ENCODE measurements at regions not wholly inside any gene's neighbourhood (a gene's known extent, or its start where the extent isn't known, plus 50 kb on each side); places are given as distances from the start of the nearest gene placed in this dataset.

DNA sequence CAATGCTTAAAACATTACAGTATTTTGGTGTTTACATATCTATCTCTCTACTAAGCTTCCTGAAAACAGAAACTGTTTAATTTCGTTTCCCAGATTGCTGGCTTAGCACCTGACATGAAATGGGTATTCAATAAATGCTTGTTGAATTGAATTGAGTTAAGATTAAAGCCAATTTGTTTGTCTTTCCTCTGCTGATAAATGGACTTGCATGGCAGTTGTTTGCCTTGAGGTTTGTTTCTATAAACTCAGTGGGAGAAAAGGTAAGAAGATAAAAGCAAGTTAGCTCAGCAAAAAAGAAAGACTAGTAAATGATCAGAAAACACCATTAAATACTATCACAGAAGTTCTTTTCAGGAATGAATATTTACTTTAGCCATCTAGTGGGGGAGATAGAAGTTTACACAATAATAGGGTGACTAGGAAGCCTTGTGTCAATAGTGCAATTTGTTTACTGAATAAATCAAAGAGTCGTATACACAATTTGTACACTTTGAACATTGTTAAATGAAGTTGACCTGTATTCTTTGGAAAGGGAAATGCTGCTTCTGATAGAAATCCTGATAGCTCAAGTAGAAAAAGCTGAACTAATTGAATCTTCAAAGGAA lies 754.5 kb upstream of the FAM98A start:
- peak; percentile 3 for DNase-seq

DNA sequence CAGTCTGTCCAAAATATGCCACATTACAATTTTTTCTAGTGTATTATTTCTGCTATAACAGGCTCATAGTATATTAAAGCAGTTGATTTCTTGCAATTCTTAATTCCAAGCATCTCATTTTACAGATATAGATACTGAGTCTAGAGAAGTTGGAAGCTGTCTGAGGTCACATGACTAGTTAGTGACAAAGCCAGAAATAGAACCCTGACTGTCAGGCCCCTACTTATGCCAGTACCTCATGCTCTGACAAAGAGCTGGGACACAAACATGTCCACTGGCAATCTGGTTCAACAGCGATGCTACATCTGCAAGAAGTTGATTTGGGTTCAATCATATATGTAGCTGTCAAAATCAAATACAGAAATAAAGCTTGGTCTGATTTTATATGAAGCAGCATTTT lies 750.4 kb upstream of the FAM98A start:
- no peak for DNase-seq

DNA sequence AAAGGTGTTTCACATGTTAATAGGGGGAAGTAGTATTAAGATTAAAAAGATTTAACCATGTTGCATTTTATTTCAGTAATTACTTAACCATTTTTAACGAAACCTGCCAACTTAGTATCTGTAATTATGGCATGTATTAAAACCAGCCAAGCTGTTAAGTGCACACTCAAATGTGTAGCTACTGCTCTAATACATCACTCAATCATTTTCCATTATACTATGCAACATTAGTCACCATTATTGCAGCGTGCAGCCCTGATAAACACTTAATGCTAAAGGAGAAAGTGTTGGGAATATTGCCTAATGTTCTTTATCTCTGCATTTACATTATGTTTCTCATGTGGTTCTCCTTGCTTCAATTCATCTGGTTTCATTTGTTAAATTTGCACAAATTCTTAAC lies 745.9 kb upstream of the FAM98A start:
- DNase-seq: no peak

DNA sequence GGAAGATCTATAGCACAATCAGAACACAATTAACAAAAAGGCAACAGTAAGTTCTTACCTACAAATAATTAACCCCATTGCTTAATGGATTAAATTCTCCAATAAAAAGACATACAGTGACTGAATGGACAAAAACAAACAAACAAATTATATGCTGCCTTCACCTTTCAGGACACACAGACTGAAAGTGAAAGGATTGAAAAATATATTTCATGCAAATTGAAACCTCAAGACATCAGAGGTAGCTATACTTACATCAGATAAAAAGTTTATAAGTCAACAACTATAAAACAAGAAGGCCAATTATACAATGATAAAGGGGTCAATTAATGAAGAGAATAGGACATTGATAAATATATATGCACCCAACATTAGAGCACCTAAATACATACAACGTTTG lies 741.2 kb upstream of the FAM98A start:
- no peak for DNase-seq

DNA sequence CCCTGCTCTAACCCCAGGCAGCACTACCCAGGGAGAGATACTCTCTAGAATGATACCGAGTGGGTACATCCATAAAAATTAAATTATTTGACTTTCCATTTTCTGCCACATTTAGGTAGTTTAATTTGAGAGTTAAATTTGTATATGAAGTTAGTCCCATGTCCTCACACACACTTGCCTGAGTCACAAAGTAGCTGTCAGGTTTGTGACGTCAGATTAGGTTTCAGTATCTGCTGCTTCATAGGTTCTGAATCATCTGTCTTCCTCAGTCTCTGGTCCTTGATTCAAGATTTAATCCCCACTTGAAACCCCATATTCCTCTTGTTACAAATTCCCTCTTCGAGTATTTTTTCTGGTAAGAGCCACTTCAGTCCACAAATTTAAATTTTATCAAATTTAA lies 738.6 kb upstream of the FAM98A start:
- DNase-seq: no peak

DNA sequence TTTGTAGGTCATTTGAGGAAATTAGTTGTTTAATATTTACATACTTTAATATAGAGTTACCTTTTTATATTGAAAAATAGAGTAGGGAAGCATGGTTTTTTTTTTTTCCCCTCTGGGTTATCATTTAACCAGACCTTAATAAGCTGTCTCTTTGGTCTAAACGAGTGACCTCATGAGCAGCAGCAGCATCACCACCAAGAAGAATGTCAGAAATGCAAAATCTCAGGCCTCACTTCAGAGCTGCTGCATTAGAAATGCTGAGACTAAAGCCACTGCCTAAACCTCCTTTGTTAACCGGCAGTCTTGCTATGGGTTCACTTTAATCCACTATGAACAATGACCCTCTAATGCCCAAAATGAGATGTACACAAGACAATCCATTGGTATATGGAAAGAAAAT lies 733.7 kb upstream of the FAM98A start:
- DNase-seq: peak; percentile 44

DNA sequence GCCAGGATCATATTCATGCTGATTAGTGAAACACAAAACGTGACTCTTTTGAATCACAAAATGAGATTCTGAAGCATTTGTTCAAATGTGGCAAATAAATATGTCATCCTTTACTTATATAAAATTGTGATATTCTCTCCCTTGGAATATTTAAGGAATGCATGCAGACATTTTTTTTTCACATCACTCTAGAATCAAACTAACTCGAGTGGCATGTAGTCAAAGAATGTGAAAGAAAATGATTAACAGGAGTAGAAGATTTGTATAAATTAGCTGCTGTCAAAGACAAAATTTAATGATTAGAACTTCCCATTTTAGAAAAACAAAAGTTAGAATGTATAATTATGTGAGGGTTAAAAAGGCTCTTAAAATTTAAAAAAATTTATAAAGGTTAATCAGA lies 721.0 kb upstream of the FAM98A start:
- DNase-seq: peak; percentile 71

DNA sequence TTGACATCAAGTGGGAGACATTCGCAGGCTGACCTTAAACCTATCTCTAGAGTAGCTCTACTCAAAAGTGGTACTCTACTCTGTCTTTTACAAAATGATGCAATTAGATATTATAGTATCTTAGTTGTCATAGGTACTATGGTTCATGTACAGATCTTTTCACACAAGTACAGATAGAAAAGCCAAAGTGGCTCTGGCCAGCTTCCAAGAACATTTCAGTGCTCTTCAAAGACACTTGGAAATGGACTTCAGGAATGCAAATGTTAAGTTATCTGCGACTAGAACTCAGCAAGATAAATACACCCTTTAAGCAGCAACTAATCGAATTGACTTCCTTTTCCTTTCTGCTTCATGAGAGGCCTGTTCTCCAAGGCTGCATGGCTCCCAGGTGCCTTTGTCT lies 718.7 kb upstream of the FAM98A start:
- no peak for DNase-seq

DNA sequence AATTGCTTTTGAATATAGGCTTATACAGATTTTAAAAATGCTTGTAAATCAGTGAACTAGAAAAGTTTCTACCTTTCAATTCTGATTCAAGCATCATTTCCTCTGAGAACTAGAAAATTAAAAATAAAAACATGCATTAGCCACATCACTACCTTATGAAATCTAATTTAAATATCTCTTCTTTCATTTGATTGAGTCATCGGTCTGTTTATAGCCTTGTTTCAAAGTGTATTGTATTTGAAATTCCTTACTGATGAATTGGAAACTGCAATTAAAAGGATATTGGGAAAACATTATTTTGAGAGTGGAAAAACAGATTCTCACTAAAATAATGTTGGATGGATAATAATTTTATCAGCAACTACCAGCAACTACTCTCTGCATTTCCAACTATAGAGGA lies 717.7 kb upstream of the FAM98A start:
- no peak for DNase-seq

DNA sequence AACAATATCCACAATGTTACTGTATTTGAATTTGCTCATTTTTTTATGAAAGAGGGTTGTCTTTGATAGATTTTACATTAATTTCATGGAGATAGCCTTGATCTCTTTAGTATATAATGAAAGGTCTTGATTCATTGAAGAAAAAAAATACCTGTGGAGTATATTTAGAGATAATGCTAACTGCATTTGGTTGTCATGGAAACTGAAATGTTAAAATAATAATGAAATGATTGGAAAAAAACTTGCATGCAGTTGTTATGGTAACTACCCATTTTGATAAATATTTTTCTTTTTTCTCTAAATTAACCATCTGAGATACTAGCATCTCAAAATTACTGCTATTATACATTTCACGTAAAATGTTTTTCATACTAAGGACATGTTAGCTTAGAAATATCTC lies 712.7 kb upstream of the FAM98A start:
- no peak for DNase-seq

DNA sequence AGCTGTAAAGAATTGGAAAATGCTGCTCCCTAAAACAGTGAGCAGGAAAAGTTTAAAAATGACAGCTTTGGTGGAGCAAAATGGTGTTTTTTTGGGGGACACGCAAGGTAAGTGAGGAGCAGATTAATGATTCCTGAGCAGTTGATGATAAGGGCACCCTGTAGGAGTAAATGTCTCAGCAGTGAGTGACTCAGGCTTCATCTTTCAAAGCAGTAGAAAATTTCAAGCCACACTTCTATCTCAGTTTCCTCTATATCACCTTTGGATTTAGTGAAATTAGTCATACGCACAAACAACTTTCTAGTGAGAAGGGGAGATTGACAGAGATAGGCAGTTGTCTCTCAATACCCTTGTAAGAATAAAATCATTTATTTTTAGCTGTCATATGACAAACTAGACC lies 709.0 kb upstream of the FAM98A start:
- DNase-seq: peak; percentile 85

DNA sequence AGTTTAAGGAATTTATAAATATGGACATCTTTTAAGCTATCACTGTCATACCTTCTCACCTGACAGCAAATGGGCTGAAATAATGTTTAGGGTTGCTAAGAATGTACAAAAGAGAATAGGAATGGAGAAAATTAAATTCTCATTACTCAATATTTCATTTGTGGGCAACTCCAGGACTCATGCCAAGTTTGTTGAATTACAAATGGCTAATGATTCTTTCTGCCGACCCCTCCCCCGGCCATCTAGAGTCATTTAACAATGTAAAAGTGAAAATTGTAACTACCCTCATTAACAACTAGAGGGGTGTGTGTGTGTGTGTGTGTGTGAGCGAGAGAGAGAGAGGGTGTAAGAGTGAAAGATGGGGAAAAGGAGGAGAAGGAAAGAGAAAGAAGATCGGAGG lies 708.5 kb upstream of the FAM98A start:
- peak; percentile 65 for DNase-seq

DNA sequence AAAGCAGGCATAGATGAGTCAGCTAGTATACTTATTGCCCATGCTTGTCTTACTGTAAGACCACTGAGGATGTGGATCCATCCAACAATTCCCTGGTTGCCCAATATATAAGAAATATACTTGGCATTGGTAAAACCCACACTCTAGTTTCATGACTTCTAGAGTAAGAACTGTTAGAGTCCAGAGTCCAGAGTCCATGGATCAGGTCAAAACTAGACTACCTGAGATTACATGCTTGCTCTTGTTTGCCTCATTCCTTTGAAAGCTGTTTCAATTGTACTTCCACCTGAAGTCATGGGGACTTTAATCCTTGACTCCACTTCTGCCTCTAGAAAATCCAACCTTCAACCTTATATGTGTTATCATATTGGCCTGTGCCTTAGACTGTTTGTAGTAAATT lies 707.6 kb upstream of the FAM98A start:
- DNase-seq: no peak

DNA sequence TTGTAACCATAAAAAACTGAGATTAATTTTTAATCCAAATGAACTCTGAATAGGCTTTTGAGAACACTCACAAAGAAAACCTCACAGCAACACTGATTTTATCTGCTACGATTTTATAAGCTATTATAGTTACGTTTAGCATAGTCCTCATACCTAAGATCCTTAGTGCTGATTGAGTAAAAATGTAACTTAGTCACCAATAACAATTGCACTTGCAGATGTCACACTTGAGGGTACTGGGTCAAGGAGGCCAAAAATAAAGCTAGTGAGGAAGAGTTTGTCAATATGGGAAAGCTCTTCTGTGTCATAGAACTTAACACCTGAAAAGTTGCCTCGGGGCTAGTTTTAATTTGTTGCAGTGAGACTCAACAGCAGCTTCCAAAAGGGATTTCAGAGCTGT lies 706.5 kb upstream of the FAM98A start:
- DNase-seq: no peak

DNA sequence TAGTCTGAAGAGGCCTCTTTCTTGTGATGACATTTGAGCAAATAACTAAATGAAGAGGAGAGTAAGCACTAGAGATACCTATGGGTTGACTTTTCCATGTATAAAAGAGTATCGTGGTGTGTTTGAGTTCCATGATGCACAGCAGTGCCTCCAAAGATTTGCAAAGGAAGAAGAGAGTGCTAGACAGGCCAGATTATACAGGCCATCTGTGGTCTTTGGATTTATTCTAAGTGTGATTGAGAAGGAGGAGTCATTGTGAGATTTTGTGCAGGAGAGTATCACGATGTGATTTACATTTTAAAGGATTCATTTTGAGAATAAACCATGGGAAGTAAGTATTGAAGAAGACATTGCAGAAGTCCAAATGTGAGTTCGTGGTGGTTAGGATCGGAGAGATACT lies 695.9 kb upstream of the FAM98A start:
- no peak for DNase-seq

DNA sequence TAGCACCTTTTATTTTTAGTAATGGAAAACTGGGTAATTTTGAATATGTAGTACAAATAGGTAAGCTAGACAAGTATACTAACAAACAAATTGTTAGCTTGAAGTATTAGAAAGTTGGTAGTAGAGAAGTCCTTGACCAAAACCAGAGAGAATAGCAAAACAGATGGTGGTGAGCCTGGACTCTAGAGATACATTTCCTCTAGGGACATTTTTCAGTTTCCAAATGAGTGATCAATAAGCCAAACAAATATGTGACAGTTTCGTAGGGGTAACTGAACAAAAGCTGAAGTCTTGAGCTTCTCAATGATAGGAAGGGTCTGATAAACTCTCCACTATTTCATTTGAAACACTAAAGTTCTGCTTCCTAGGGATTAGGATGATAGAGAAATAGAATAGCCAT lies 692.0 kb upstream of the FAM98A start:
- no peak for DNase-seq

DNA sequence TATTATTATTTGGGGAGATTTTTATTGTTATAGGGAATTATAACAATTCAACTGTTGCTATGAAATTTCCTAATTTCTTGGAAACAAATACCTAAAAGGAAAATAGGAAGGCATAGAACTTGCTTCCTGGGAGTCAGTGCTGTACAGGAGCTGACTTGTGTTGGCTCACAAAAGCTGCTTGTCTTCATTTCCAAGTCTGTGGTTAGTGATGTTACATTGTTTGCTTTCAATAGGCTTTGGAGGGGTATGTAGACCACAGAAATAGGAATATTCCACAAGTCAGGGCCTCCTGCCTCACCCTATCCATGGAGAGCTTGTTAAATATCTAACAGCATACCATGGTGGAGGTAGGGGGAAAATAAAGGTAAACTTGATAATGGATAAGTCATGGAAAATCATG lies 688.9 kb upstream of the FAM98A start:
- DNase-seq: no peak

DNA sequence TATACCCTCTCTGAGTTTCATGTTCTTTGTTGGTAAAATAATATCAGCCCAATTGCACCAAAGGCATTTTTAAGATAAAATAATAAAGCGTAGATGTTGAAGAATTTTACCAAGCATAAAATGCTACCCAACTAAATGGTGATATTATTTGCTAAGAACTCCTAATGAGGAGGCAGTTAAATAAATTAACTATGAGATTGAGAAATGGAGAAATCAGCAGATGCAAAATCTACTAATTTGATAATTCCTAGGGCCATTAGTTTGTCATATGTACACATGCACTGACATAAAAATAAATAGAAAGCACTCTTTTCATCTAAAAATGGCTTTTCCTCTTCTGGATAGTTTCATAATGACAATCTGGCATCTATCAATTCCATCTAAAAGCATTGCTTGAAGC lies 681.5 kb upstream of the FAM98A start:
- DNase-seq: no peak

DNA sequence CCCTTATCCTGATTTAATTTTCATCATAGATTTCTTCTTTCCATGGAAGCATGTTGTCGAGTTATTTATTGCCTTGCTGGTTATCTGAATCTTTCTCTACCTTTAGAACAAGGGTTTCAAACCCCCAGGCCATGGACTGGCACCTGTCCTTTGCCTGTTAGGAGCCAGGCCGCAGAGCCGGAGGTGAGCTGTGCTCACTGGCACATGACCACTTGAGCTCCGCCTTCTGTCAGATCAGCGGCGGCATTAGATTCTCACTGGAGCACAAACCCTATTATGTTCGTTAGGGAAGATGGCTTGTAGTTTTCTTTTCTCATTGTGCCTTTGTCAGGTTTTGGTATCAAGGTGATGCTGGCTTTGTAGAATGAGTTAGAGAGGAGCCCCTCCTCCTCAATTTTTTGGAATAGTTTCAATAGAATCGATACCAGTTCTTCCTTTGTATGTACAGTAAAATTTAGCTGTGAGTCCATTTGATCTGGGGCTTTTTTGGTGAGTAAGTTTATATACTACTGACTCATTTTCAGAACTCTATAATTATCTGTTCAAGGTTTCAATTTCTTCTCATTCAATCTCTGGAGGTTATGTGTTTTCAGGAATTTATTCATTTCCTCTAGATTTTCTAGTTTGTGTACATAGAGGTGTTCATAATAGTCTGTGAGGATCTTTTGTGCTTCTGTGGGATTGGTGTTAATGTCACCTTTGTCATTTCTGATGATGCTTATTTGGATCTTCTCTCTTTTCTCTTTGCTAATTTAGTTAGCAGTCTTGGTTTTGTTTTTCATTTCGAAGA lies 668.0 kb upstream of the FAM98A start:
- DNase-seq: no peak

DNA sequence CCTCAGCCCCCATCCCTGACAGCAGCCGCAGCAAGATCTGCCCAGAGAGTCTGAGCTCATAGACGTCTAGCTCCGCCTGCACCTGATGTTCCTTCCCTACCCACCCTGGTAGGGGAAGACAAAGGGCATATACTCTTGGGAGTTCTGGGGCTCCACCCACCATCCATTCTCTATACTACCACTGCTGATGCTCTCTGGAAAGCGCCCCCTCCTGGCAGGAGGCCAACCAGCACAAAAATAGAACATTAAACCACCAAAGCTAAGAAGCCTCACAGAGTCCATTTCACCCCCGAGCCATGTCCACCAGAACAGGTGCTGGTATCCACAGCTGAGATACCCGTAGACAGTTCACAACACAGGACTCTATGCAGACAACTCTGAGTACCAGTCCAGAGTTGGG lies 662.6 kb upstream of the FAM98A start:
- DNase-seq: no peak

DNA sequence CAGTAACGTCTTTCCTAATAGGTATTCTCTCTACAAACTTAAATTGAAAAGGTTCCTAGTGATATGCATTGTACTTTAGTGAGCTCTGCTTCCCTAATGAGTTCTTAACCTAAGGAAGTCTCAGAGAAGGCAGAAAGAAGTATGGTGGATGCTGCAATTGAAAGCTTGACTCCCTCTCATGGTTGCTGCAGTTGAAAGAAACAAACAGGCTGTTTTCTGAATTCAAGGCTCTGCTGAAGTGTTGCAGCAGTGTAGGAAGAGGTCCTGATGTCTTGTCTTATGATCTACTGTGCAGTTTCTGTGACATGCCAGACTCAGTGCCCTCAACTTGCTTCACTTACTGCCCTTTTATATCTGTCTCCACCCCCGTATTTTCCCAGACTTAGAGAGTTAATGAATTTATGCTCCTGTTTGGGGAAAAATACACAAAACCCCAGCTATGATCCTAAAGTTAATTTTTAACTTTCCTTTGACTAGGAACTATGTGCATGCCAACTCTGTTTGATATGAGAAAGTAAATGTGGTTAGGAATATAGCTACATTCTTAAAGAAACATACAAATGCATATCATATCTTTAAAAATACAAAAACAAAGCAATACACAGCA lies 655.3 kb upstream of the FAM98A start:
- DNase-seq: peak; percentile 80

DNA sequence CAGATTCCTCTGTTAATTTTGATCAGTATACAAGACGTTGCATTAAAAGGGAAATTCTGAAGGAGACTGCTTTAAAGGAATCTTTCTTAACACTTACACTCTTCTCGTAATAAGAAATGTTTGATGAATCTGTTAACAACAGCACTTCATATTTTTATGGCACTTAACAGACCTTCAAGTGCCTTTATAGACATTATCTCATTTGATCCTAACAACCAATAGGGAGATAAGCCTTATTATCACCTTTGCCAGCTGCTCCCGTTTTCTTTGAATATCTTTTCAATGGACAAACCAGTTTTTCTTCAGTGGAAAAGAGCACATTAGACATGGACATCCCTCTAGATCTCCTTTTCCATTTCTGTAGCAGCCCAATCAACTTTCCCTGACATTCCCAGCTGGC lies 653.0 kb upstream of the FAM98A start:
- DNase-seq: no peak

DNA sequence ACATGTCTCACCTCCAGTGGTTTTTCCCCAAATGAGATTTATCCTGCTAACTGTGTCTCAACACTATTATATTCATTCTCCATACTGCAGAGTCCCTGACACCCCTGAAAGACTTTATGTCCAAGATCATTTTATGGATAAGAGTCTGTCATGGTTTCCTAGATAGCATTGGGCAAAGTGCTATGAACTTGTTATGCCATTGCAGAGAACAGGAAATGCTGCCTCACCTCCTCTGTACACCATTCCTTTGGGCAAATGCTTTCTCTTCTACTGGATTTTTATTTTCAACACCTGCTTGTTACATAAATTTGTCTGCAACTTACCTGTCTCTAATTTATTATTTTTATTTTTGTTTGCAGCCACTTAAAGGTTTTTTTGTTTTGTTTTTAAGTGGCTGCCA lies 652.5 kb upstream of the FAM98A start:
- peak; percentile 11 for DNase-seq

DNA sequence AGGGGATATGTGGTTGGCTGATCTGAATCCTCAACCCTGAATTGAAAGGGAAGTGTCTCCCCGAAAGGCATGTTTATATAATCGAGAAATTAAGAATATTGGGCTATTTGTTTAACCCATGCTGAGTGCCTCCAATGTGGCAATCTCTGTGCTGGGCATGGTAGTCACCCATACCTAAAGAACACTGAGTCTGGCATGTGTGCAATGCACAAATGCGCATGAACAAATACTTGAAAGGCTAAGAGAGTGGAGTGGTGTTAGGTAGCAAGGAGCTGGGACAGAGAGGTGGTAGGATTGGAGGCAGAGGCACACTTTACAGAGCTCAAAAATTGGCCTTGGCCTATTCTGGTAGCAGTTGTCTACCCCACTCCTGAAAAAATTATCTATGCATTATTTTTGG lies 645.1 kb upstream of the FAM98A start:
- no peak for DNase-seq

DNA sequence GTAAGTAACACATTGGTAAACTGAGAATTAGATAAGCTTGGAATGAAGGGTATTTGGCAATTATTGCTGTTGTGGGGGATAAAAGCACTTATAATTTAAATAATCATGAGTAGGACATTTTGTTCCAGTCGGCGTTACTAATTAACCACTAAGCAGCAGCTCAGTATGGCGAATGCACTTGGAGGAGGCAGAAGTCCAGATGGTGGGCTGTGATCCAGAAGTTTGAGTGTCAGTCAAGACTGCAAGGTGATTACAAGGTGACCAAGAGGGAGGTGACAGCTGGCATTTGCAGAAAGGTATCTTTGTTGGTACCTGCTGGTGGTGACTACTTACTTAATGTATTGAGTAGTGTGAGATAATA lies 643.6 kb upstream of the FAM98A start:
- DNase-seq: no peak

Data from kidney glomerular epithelial cell (primary cell).